ENCODE measurements at regions not wholly inside any gene's neighbourhood (a gene's known extent, or its start where the extent isn't known, plus 50 kb on each side); places are given as distances from the start of the nearest gene placed in this dataset.

DNA sequence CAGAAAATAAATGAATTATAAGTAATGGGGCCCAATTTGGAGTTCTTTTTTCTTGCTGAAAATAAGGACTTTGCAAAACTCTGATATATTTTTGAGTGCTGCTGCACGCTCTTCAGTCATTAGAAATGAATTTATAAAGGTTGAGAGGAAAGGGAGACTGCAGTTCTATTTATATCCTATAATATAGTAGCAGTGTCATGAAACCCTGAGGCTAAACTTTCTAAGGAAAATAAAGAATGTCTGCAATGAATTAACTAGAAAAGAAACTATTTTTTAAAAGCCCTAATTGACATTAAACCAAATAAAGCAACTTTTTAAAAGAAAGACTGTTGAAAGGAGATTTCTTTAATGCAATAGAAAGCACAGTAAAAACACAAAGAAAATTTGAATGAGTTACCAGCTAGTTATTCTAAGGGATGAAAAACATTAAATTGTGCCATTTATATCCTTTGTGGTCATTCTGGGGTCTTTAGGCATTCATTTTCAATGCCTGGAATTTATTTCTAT, 1072.8 kb upstream of the TMEFF2 start:
- TF ChIP-seq, protein P1, sequence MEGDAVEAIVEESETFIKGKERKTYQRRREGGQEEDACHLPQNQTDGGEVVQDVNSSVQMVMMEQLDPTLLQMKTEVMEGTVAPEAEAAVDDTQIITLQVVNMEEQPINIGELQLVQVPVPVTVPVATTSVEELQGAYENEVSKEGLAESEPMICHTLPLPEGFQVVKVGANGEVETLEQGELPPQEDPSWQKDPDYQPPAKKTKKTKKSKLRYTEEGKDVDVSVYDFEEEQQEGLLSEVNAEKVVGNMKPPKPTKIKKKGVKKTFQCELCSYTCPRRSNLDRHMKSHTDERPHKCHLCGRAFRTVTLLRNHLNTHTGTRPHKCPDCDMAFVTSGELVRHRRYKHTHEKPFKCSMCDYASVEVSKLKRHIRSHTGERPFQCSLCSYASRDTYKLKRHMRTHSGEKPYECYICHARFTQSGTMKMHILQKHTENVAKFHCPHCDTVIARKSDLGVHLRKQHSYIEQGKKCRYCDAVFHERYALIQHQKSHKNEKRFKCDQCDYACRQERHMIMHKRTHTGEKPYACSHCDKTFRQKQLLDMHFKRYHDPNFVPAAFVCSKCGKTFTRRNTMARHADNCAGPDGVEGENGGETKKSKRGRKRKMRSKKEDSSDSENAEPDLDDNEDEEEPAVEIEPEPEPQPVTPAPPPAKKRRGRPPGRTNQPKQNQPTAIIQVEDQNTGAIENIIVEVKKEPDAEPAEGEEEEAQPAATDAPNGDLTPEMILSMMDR (IDR thresholded peaks at IDR 0.05), result no peak
- TF ChIP-seq ZFX (IDR thresholded peaks at IDR 0.05; ENCODE audit: borderline replicate concordance), result no peak

Measured in 22Rv1 (cell line).